ENCODE measurements at regions not wholly inside any gene's neighbourhood (a gene's known extent, or its start where the extent isn't known, plus 50 kb on each side); places are given as distances from the start of the nearest gene placed in this dataset.

- no peaks in the 10 kb centered on the region for H3K4me1 Mint-ChIP-seq
- no peak for ATAC-seq (ENCODE audit: low read depth)
Measured at GRCh38 chr17:54102246-54102645, 279.5 kb downstream of the KIF2B start.

GRCh38 chr17:54111576-54111975 is 288.8 kb downstream of the KIF2B start:
- H3K4me1 Mint-ChIP-seq, result no peaks in the 10 kb centered on the region
- no peaks in the 10 kb centered on the region for H3K4me1 ChIP-seq (ENCODE audit: control insufficient read depth in 2 of 2, insufficient read depth in 2 of 2, low read length in 2 of 2)
- no peak overlapping the region for H3K27ac Mint-ChIP-seq
- no peak for ATAC-seq (ENCODE audit: low read depth)
- no peak overlapping the region for H3K9ac ChIP-seq (ENCODE audit: low read length)
- no peak overlapping the region for H3K4me2 ChIP-seq (replicated peaks; ENCODE audit: low read depth, low read length, poor library complexity, severe bottlenecking)
- no peaks in the 10 kb centered on the region for H3K27me3 ChIP-seq (replicated peaks in 1 of 4; ENCODE audit: control extremely low read depth in 1 of 4, control insufficient read depth in 3 of 4, insufficient read depth in 4 of 4, low read length in 3 of 4)
- no peak overlapping the region for H3K4me3 ChIP-seq (ENCODE audit: control extremely low read depth in 1 of 5, extremely low read depth in 1 of 5, insufficient read depth in 1 of 5, low read depth in 2 of 5, low read length in 4 of 5)
- H3K27me3 Mint-ChIP-seq, result no peaks in the 10 kb centered on the region
- no peak overlapping the region for H3K27ac ChIP-seq (ENCODE audit: low read length in 2 of 2)
- no peaks in the 10 kb centered on the region for H3K79me2 ChIP-seq (ENCODE audit: control insufficient read depth, insufficient read depth, low read length)
- no peak for TF ChIP-seq CTCF (IDR thresholded peaks at IDR 0.05)
- H2AFZ ChIP-seq (ENCODE audit: insufficient read depth, low read depth, low read length, poor library complexity, severe bottlenecking), result no peak overlapping the region
- POLR2A ChIA-PET, result no interaction called here
- CTCF ChIA-PET, result no interaction called here
- H4K20me1 ChIP-seq (ENCODE audit: control insufficient read depth, insufficient read depth, low read length, poor library complexity, severe bottlenecking), result no peaks in the 10 kb centered on the region
- no peak for DNase-seq
- WGBS (ENCODE audit: insufficient coverage), result no CpG with 5 or more reads among the region's 1 CpG
- peaks cover 0 to 3% (median under 1%) of the 10 kb centered on the region in 3 donors for H3K9me3 ChIP-seq (ENCODE audit: control extremely low read depth in 1 of 3, control insufficient read depth in 2 of 3, insufficient read depth in 1 of 3, low read length in 2 of 3)
- peaks cover 8% of the 10 kb centered on the region for H3K9me3 Mint-ChIP-seq (ENCODE audit: insufficient read depth)
- no peak overlapping the region for H3K4me3 Mint-ChIP-seq
- no peaks in the 10 kb centered on the region for H3K36me3 ChIP-seq (replicated peaks in 1 of 2; ENCODE audit: control extremely low read depth in 1 of 2, control insufficient read depth in 1 of 2, extremely low read depth in 1 of 2, insufficient read depth in 2 of 2, low read length in 1 of 2)
- intact Hi-C loops (cut with micrococcal nuclease), result no loop called here

More at GRCh38 chr17:54102246-54102645, 279.5 kb downstream of the KIF2B start:
- ChIA-PET POLR2A (no interaction called here), CTCF (no interaction called here)
- no peak overlapping the region for H3K27ac Mint-ChIP-seq
- no peak for TF ChIP-seq EZH2 (IDR thresholded peaks at IDR 0.05; ENCODE audit: borderline replicate concordance, insufficient read depth, low read depth, low read length, poor library complexity, severe bottlenecking)
- no peak for TF ChIP-seq CTCF (IDR thresholded peaks at IDR 0.05)
- intact Hi-C loops (cut with micrococcal nuclease), result no loop called here
- H3K4me2 ChIP-seq (replicated peaks; ENCODE audit: low read depth, low read length, poor library complexity, severe bottlenecking), result no peak overlapping the region
- H3K79me2 ChIP-seq (ENCODE audit: control insufficient read depth, insufficient read depth, low read length), result no peaks in the 10 kb centered on the region
- H3K27me3 ChIP-seq (replicated peaks in 1 of 4; ENCODE audit: control extremely low read depth in 1 of 4, control insufficient read depth in 3 of 4, insufficient read depth in 4 of 4, low read length in 3 of 4), result no peaks in the 10 kb centered on the region
- H3K9me3 Mint-ChIP-seq (ENCODE audit: insufficient read depth), result peaks cover 3% of the 10 kb centered on the region
- no peaks in the 10 kb centered on the region for H3K4me1 ChIP-seq (ENCODE audit: control insufficient read depth in 2 of 2, insufficient read depth in 2 of 2, low read length in 2 of 2)
- no peaks in the 10 kb centered on the region for H4K20me1 ChIP-seq (ENCODE audit: control insufficient read depth, insufficient read depth, low read length, poor library complexity, severe bottlenecking)
- WGBS (ENCODE audit: insufficient coverage), result 96% methylated on average over 1 of the region's 1 CpG
- no peak overlapping the region for H3K9ac ChIP-seq (ENCODE audit: low read length)
- peaks cover 2 to 18% (median 8%) of the 10 kb centered on the region in 3 donors for H3K9me3 ChIP-seq (ENCODE audit: control extremely low read depth in 1 of 3, control insufficient read depth in 2 of 3, insufficient read depth in 1 of 3, low read length in 2 of 3)
- H3K4me3 Mint-ChIP-seq, result no peak overlapping the region
- H3K4me3 ChIP-seq (ENCODE audit: control extremely low read depth in 1 of 5, extremely low read depth in 1 of 5, insufficient read depth in 1 of 5, low read depth in 2 of 5, low read length in 4 of 5), result no peak overlapping the region
- H3K36me3 ChIP-seq (replicated peaks in 1 of 2; ENCODE audit: control extremely low read depth in 1 of 2, control insufficient read depth in 1 of 2, extremely low read depth in 1 of 2, insufficient read depth in 2 of 2, low read length in 1 of 2), result no peaks in the 10 kb centered on the region
- H2AFZ ChIP-seq (ENCODE audit: insufficient read depth, low read depth, low read length, poor library complexity, severe bottlenecking), result no peak overlapping the region
- no peak overlapping the region for H3K27ac ChIP-seq (ENCODE audit: low read length in 2 of 2)
- DNase-seq, result no peak
- H3K27me3 Mint-ChIP-seq, result no peaks in the 10 kb centered on the region
